ENCODE measurements at regions not wholly inside any gene's neighbourhood (a gene's known extent, or its start where the extent isn't known, plus 50 kb on each side); places are given as distances from the start of the nearest gene placed in this dataset.

DNA sequence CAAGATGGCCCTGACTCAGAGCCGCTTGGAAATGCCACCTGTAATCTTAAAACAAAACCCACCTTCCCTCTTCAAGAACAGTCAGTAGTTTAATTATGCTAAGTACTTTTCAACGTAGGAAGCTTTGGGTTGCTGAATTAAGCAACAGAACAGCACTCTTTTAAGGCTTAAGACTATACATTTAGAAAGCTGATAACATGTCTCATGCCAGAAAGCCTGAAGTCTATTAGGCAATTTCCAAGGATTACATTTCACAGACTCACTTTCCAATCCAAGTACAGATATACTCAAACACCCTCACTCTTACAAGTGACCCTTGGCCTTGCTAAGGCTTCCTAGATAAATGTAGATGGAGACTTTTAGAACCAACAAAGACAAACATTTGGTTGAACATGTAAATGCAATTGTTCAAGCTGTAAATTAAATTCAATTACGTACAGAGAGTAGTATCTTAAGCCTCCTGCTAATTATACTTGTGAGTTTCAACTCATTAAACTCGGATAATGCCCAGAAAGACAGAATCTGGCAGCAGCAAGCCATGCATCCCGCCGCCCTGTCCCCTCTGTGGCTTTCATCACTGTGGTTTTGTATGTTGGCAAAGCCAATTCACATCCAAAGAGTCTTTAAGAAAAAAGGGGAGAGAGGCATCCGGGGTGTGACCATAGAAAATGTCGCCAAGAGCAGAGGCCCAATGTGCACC is 283.1 kb upstream of the NRP1 start:
- Histone ChIP-seq H3K36me3 (replicated peaks in 1 of 2) (no peaks in the 10 kb centered on the region), H3K4me1 (replicated peaks in 1 of 2) (peaks cover 0 to 5% of the 10 kb centered on the region in 2 donors), H3K27ac (no peak overlapping the region), H3K4me3 (no peak overlapping the region), H3K27me3 (no peaks in the 10 kb centered on the region), H3K9me3 (replicated peaks in 1 of 3) (no peaks in the 10 kb centered on the region)
- no peak for TF ChIP-seq POLR2A (IDR thresholded peaks at IDR 0.05)
- TF ChIP-seq, protein P1, sequence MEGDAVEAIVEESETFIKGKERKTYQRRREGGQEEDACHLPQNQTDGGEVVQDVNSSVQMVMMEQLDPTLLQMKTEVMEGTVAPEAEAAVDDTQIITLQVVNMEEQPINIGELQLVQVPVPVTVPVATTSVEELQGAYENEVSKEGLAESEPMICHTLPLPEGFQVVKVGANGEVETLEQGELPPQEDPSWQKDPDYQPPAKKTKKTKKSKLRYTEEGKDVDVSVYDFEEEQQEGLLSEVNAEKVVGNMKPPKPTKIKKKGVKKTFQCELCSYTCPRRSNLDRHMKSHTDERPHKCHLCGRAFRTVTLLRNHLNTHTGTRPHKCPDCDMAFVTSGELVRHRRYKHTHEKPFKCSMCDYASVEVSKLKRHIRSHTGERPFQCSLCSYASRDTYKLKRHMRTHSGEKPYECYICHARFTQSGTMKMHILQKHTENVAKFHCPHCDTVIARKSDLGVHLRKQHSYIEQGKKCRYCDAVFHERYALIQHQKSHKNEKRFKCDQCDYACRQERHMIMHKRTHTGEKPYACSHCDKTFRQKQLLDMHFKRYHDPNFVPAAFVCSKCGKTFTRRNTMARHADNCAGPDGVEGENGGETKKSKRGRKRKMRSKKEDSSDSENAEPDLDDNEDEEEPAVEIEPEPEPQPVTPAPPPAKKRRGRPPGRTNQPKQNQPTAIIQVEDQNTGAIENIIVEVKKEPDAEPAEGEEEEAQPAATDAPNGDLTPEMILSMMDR (IDR thresholded peaks at IDR 0.05), result no peak
- intact Hi-C loops (cut with DNase I), result no loop called here
- no peak for DNase-seq
- 84 to 90% (median 86%) methylated on average over 8 of the region's 8 CpGs for WGBS, 4 donors

DNA sequence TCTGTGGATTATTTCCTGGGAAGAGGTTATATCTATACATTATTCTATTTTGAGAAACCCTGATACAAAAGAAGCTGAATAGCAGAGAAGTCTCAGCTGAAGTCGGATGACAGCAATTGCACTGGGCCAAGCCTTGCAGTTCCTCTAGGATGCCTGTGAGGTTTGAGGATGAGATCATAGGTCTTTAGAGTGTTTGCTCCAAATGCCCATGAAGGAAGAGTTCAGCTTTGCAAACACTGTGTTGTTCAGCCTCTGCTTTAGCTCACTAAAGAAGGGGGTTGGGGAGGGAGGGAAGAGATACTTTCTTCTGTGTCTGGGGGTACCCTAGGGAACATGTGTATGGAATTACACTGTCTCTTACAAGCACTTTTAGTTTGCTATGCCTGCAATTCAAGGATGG is 282.5 kb upstream of the NRP1 start:
- Histone ChIP-seq H3K9me3 (replicated peaks in 1 of 3) (no peaks in the 10 kb centered on the region), H3K27me3 (no peaks in the 10 kb centered on the region), H3K36me3 (replicated peaks in 1 of 2) (no peaks in the 10 kb centered on the region), H3K27ac (no peak overlapping the region), H3K4me1 (replicated peaks in 1 of 2) (peaks cover 0 to 5% of the 10 kb centered on the region in 2 donors), H3K4me3 (no peak overlapping the region)
- TF ChIP-seq, protein P1 (IDR thresholded peaks at IDR 0.05), result no peak
- no peak for TF ChIP-seq POLR2A (IDR thresholded peaks at IDR 0.05)
- WGBS, 4 donors, result 50 to 72% (median 66%) methylated on average over 1 of the region's 1 CpG
- DNase-seq, result no peak
- intact Hi-C loops (cut with DNase I), result no loop called here

DNA sequence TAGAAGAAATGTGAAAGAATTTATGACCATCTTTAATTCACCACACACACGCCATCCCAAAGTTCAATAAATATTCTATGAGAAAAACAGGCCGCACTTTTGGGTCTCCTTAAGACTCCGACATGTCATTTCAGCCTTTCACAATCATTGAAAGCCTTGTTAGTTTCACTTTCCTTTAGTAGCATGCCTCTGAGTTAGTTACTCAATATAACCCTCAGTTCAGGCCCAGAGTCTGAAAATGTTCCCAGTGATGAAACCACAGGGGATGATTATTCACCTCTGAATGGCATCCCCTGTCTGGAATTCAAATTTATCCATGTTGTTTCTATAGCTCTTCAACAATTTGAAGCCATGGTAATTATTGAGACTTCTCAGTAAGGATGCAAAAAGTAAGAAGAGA is 278.1 kb upstream of the NRP1 start:
- TF ChIP-seq POLR2A (IDR thresholded peaks at IDR 0.05), result no peak
- WGBS, 4 donors, result 61 to 76% (median 70%) methylated on average over 3 of the region's 3 CpGs
- no peak for DNase-seq
- Histone ChIP-seq H3K27me3 (no peaks in the 10 kb centered on the region), H3K9me3 (replicated peaks in 1 of 3) (peaks cover 0 to 2% (median 0%) of the 10 kb centered on the region in 3 donors), H3K36me3 (replicated peaks in 1 of 2) (no peaks in the 10 kb centered on the region), H3K4me3 (no peak overlapping the region), H3K27ac (peak overlapping the region in 1 of 5 donors; percentile 63), H3K4me1 (replicated peaks in 1 of 2) (peaks cover 0 to 5% of the 10 kb centered on the region in 2 donors)
- intact Hi-C loops (cut with DNase I), result no loop called here

DNA sequence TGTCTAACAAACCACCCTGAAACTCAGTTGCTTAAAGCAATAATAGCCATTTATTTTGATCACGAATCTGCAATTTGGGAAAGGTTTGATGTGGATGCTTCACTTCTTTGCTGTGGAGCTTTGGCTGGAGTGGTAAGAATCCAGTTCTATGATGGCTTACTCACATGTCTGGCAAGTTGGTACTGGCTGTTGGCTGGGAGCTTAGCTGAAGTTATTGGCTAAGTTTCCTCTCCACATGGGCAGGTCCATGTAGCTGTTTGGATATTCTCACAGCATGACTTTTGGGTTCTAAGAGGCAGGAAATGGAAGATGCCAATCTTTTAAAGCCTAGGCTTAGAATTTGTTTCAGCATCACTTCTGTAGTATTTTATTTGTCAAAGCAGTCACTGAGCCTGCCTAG is 277.6 kb upstream of the NRP1 start:
- H3K4me3 ChIP-seq, result no peak overlapping the region
- H3K36me3 ChIP-seq (replicated peaks in 1 of 2), result no peaks in the 10 kb centered on the region
- peak overlapping the region in 1 of 5 donors; percentile 63 for H3K27ac ChIP-seq
- no peak for TF ChIP-seq POLR2A (IDR thresholded peaks at IDR 0.05)
- TF ChIP-seq, protein P1 (IDR thresholded peaks at IDR 0.05), result no peak
- peaks cover 0 to 6% (median 0%) of the 10 kb centered on the region in 3 donors for H3K9me3 ChIP-seq (replicated peaks in 1 of 3)
- peaks cover 0 to 5% of the 10 kb centered on the region in 2 donors for H3K4me1 ChIP-seq (replicated peaks in 1 of 2)
- WGBS, 4 donors, result 69 to 87% (median 77%) methylated on average over 1 of the region's 1 CpG
- H3K27me3 ChIP-seq, result no peaks in the 10 kb centered on the region
- intact Hi-C loops (cut with DNase I), result no loop called here
- no peak for DNase-seq

DNA sequence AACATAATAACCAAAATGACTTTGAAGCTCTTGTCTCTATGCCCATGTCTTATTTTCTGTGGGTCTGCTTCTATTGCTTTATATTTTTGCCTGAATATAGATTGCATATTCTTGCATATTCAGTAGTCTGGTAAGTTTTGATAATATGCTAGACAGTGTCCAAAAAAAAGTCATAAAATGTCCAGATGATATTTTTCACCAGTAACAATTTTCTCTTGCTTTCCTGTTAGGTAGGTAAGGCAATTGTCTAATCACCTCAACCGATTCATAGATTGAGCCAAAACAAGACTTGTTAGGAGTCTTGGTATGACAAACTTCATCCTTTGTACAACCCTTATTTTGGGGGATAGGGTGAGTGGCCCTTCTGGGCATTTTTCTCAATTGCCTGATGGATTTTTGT is 277.0 kb upstream of the NRP1 start:
- Histone ChIP-seq H3K27me3 (no peaks in the 10 kb centered on the region), H3K4me1 (replicated peaks in 1 of 2) (peaks cover 0 to 5% of the 10 kb centered on the region in 2 donors), H3K9me3 (replicated peaks in 1 of 3) (peaks cover 0 to 6% (median 0%) of the 10 kb centered on the region in 3 donors), H3K36me3 (replicated peaks in 1 of 2) (no peaks in the 10 kb centered on the region), H3K4me3 (no peak overlapping the region), H3K27ac (no peak overlapping the region)
- WGBS, 4 donors, result 63 to 85% (median 79%) methylated on average over 1 of the region's 1 CpG
- DNase-seq, result no peak
- intact Hi-C loops (cut with DNase I), result no loop called here
- no peak for TF ChIP-seq POLR2A (IDR thresholded peaks at IDR 0.05)
- TF ChIP-seq, protein P1 (IDR thresholded peaks at IDR 0.05), result no peak

Measured in adrenal gland (tissue), 9 donors.